CD4-positive, CD25-positive, alpha-beta regulatory T cell (primary cell): ENCODE measurements at regions not wholly inside any gene's neighbourhood (a gene's known extent, or its start where the extent isn't known, plus 50 kb on each side); places are given as distances from the start of the nearest gene placed in this dataset.
"Not testable (repeated sequence)": the region's sequence is repeated elsewhere in the genome, so short reads cannot be mapped to it uniquely, and the experiment has no call there.

ENCODE experiments used
- ATAC-seq, 2 donors: fragments of 150-1000 bp; cut with Tn5 transposase; one replicate each; pipeline ENCODE4 v1.10.0; 2021; ENCODE audit warnings: low read depth in 2 of 2, moderate number of reproducible peaks in 2 of 2, moderate library complexity in 1 of 2
- DNase-seq, 3 donors: peaks; one replicate each; pipeline versions ENCODE4 v3.0.0 to v3.0.0-alpha.2; 2012 to 2022; ENCODE audit warnings: mixed read lengths in 1 of 3
- H3K27ac ChIP-seq: one replicate; pipeline ENCODE4 v1.7.0; 2013; ENCODE audit warnings: mild to moderate bottlenecking, low read length; ENCODE audit not compliant: insufficient read depth, poor library complexity, severe bottlenecking
- H3K27me3 ChIP-seq: one replicate; pipeline ENCODE4 v1.7.0; 2013; ENCODE audit warnings: low read length; ENCODE audit not compliant: control insufficient read depth, insufficient read depth
- H3K36me3 ChIP-seq: one replicate; pipeline ENCODE4 v1.7.0; 2013; ENCODE audit warnings: mild to moderate bottlenecking, low read length, moderate library complexity; ENCODE audit not compliant: control insufficient read depth, insufficient read depth
- H3K4me1 ChIP-seq: 2 replicates; pipeline ENCODE4 v1.7.0; 2013; ENCODE audit warnings: mild to moderate bottlenecking, low read length; ENCODE audit not compliant: insufficient read depth, control insufficient read depth, poor library complexity, severe bottlenecking
- H3K4me3 ChIP-seq: one replicate; pipeline ENCODE4 v1.7.0; 2013; ENCODE audit warnings: low read depth, mild to moderate bottlenecking, low read length, moderate library complexity
- H3K9me3 ChIP-seq, 2 experiments: 1 replicate in 1 of 2; 2 replicates in 1 of 2; pipeline ENCODE4 v1.7.0; 2013; ENCODE audit warnings: low read length in 2 of 2, mild to moderate bottlenecking in 1 of 2, moderate library complexity in 1 of 2; ENCODE audit not compliant: control insufficient read depth in 2 of 2
- H3K27ac Mint-ChIP-seq, 3 donors: one replicate each; pipeline ENCODE4 v1.8.0; 2020 to 2022; ENCODE audit warnings: mild to moderate bottlenecking in 3 of 3, mixed read lengths in 3 of 3, moderate library complexity in 2 of 3
- H3K27me3 Mint-ChIP-seq: one replicate; pipeline ENCODE4 v1.8.0; 2022; ENCODE audit warnings: mild to moderate bottlenecking, mixed read lengths
- H3K36me3 Mint-ChIP-seq: one replicate; pipeline ENCODE4 v1.8.0; 2020; ENCODE audit warnings: mixed read lengths
- H3K4me1 Mint-ChIP-seq, 4 donors: one replicate each; pipeline ENCODE4 v1.8.0; 2020 to 2022; ENCODE audit warnings: mixed read lengths in 4 of 4, mild to moderate bottlenecking in 1 of 4
- H3K4me3 Mint-ChIP-seq, 4 donors: one replicate each; pipeline ENCODE4 v1.8.0; 2020 to 2022; ENCODE audit warnings: mild to moderate bottlenecking in 4 of 4, mixed read lengths in 4 of 4, moderate library complexity in 3 of 4
- H3K9me3 Mint-ChIP-seq, 7 donors: one replicate each; pipeline ENCODE4 v1.8.0; 2020 to 2022; ENCODE audit warnings: mixed read lengths in 7 of 7, mild to moderate bottlenecking in 3 of 7, moderate library complexity in 2 of 7

DNA sequence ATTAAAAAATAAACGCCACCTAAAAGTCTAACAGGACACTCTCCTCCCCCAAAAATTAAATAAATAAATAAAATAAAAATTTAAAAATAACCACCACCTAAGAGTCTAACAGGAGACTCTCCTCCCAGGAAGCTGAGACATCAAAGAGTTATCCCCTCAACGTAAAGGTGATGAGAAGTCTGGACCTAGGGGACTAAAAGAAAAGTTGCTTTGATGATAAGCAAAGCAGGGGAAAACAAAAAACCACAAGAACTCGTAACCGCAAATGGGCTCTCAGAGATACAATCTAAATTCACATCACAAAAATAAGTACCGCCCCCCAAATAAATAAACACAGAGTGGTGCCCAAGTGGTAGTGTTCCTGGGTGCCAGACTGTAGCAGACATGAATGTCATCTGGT is 412.2 kb downstream of the ZFHX3 start:
- H3K27me3 ChIP-seq, result no peaks in the 10 kb centered on the region
- H3K27me3 Mint-ChIP-seq, result no peaks in the 10 kb centered on the region
- H3K4me1 ChIP-seq, result no peaks in the 10 kb centered on the region
- no peaks in the 10 kb centered on the region for H3K36me3 ChIP-seq
- peaks cover 4 to 8% of the 10 kb centered on the region in 2 experiments for H3K9me3 ChIP-seq
- no peak overlapping the region for H3K27ac Mint-ChIP-seq
- H3K4me3 Mint-ChIP-seq, result no peak overlapping the region
- no peak for ATAC-seq
- H3K27ac ChIP-seq, result no peak overlapping the region
- peaks cover 0 to 18% (median 7%) of the 10 kb centered on the region in 7 donors for H3K9me3 Mint-ChIP-seq
- DNase-seq, result no peak
- H3K36me3 Mint-ChIP-seq, result no peaks in the 10 kb centered on the region
- H3K4me3 ChIP-seq, result no peak overlapping the region
- peaks cover 0 to 9% (median 4%) of the 10 kb centered on the region in 4 donors for H3K4me1 Mint-ChIP-seq

DNA sequence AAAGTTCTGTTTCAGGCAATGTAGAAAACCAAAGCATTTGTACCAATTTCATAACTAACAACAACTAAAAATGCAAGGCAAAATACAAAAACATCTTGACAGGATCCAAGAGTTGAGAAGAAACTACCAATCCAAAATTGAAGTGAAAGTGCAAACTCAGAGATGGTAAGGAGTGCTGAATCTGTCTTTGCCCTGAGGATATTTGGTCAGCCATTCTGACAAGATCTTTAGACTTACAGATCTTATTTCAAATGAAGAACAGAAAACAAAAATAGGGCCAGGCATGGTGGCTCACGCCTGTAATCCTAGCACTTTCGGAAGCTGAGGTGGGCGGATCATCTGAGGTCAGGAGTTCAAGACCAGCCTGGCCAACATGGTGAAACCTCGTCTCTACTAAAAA is 412.8 kb downstream of the ZFHX3 start:
- no peak overlapping the region for H3K4me3 ChIP-seq
- no peaks in the 10 kb centered on the region for H3K4me1 ChIP-seq
- no peak overlapping the region for H3K4me3 Mint-ChIP-seq
- no peaks in the 10 kb centered on the region for H3K27me3 ChIP-seq
- no peak overlapping the region for H3K27ac ChIP-seq
- H3K4me1 Mint-ChIP-seq, result peaks cover 0 to 9% (median 4%) of the 10 kb centered on the region in 4 donors
- peaks cover 4 to 8% of the 10 kb centered on the region in 2 experiments for H3K9me3 ChIP-seq
- H3K36me3 ChIP-seq, result no peaks in the 10 kb centered on the region
- ATAC-seq (no peak), DNase-seq (no peak)
- no peaks in the 10 kb centered on the region for H3K27me3 Mint-ChIP-seq
- H3K9me3 Mint-ChIP-seq, result peaks cover 0 to 18% (median 6%) of the 10 kb centered on the region in 7 donors
- no peak overlapping the region for H3K27ac Mint-ChIP-seq
- H3K36me3 Mint-ChIP-seq, result no peaks in the 10 kb centered on the region

- peak overlapping the region in 2 of 4 donors; percentile 33 to 43 for H3K4me3 Mint-ChIP-seq
Measured at GRCh38 chr16:72627182-72627896, 420.6 kb downstream of the ZFHX3 start.

DNA sequence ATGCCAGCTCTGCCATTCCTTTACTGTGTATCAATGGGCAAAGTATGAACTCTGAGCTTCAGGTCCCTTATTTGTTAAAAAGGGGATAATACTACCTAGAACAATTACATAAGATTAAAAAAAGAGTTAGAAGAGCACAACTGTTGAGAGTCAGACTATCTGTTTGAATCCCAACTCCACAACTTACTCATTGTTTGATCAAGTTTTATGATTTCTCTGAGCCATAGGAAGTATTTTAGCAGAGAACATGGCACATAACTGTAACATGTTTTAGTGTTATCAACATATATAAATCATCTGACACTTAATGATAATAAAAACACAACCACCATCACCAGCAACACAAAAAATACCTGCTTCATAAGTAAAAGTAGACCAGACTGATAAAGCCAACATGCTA is 421.3 kb downstream of the ZFHX3 start:
- H3K27me3 Mint-ChIP-seq, result no peaks in the 10 kb centered on the region
- no peak overlapping the region for H3K27ac Mint-ChIP-seq
- no peaks in the 10 kb centered on the region for H3K9me3 ChIP-seq
- no peak overlapping the region for H3K27ac ChIP-seq
- ATAC-seq, result no peak
- no peak overlapping the region for H3K4me3 ChIP-seq
- no peaks in the 10 kb centered on the region for H3K36me3 Mint-ChIP-seq
- H3K9me3 Mint-ChIP-seq, result peaks cover 0 to 10% (median 3%) of the 10 kb centered on the region in 7 donors
- no peaks in the 10 kb centered on the region for H3K36me3 ChIP-seq
- no peaks in the 10 kb centered on the region for H3K27me3 ChIP-seq
- no peaks in the 10 kb centered on the region for H3K4me1 ChIP-seq
- DNase-seq, result no peak
- H3K4me3 Mint-ChIP-seq, result peak overlapping the region in 1 of 4 donors; percentile 33
- peaks cover 0 to 6% (median 0%) of the 10 kb centered on the region in 4 donors for H3K4me1 Mint-ChIP-seq

More at GRCh38 chr16:72627182-72627896, 420.6 kb downstream of the ZFHX3 start:
- H3K9me3 ChIP-seq, H3K27ac Mint-ChIP-seq, H3K27me3 Mint-ChIP-seq, DNase-seq, ATAC-seq, H3K27ac ChIP-seq, H3K36me3 ChIP-seq, H3K4me1 ChIP-seq, H3K4me3 ChIP-seq, H3K4me1 Mint-ChIP-seq, H3K36me3 Mint-ChIP-seq, H3K27me3 ChIP-seq: not testable (repeated sequence)
- H3K9me3 Mint-ChIP-seq, result peaks cover 0 to 10% (median 3%) of the 10 kb centered on the region in 7 donors

- H3K36me3 ChIP-seq, result no peaks in the 10 kb centered on the region
- DNase-seq, result no peak
- H3K27ac Mint-ChIP-seq, result no peak overlapping the region
- no peaks in the 10 kb centered on the region for H3K4me1 ChIP-seq
- peaks cover 0 to 7% (median 0%) of the 10 kb centered on the region in 7 donors for H3K9me3 Mint-ChIP-seq
- peaks cover 0 to 4% (median 0%) of the 10 kb centered on the region in 4 donors for H3K4me1 Mint-ChIP-seq
- H3K27ac ChIP-seq, result no peak overlapping the region
- H3K27me3 Mint-ChIP-seq, result no peaks in the 10 kb centered on the region
- no peak overlapping the region for H3K4me3 Mint-ChIP-seq
- no peak overlapping the region for H3K4me3 ChIP-seq
- no peaks in the 10 kb centered on the region for H3K9me3 ChIP-seq
- H3K27me3 ChIP-seq, result no peaks in the 10 kb centered on the region
- no peaks in the 10 kb centered on the region for H3K36me3 Mint-ChIP-seq
- ATAC-seq, result no peak
Measured at GRCh38 chr16:72621651-72622050, 426.3 kb downstream of the ZFHX3 start.

DNA sequence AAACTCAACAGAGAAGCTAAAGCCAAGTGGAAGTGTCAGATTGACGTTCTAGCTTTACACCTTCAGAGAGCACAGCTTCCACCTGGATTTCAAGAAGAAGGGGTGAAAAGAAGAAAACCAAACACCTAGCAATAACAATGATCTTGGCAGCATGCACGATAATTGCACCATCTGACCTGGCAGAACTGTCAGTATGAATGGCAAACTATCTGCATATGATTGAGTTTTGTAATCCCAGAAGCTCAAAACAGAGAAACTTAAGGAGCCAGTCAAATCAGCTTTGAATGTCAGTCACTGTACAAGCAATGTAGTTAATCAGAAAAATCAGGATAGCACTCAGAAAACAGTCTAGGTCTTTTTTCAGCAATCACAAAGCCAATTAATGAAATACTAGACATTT is 427.1 kb downstream of the ZFHX3 start:
- Histone ChIP-seq H3K4me3 (no peak overlapping the region), H3K27ac (no peak overlapping the region), H3K36me3 (no peaks in the 10 kb centered on the region), H3K9me3 (no peaks in the 10 kb centered on the region), H3K4me1 (no peaks in the 10 kb centered on the region), H3K27me3 (no peaks in the 10 kb centered on the region)
- H3K4me3 Mint-ChIP-seq, result no peak overlapping the region
- no peak for DNase-seq
- H3K27ac Mint-ChIP-seq, result no peak overlapping the region
- no peaks in the 10 kb centered on the region for H3K4me1 Mint-ChIP-seq
- peaks cover 0 to 4% (median 0%) of the 10 kb centered on the region in 7 donors for H3K9me3 Mint-ChIP-seq
- no peaks in the 10 kb centered on the region for H3K27me3 Mint-ChIP-seq
- ATAC-seq, result no peak
- H3K36me3 Mint-ChIP-seq, result no peaks in the 10 kb centered on the region

- no peaks in the 10 kb centered on the region for H3K9me3 ChIP-seq
- no peaks in the 10 kb centered on the region for H3K27me3 ChIP-seq
- no peak overlapping the region for H3K4me3 ChIP-seq
- Mint-ChIP-seq H3K27ac (no peak overlapping the region), H3K4me1 (no peaks in the 10 kb centered on the region), H3K36me3 (no peaks in the 10 kb centered on the region), H3K27me3 (no peaks in the 10 kb centered on the region), H3K9me3 (peaks cover 0 to 7% (median 0%) of the 10 kb centered on the region in 7 donors), H3K4me3 (no peak overlapping the region)
- ATAC-seq (no peak), DNase-seq (no peak)
- H3K4me1 ChIP-seq, result no peaks in the 10 kb centered on the region
- H3K27ac ChIP-seq, result no peak overlapping the region
- H3K36me3 ChIP-seq, result no peaks in the 10 kb centered on the region
Measured at GRCh38 chr16:72620348-72620747, 427.6 kb downstream of the ZFHX3 start.

- H3K27ac ChIP-seq, result no peak overlapping the region
- DNase-seq (no peak), ATAC-seq (no peak)
- no peak overlapping the region for H3K4me3 ChIP-seq
- H3K4me1 ChIP-seq, result no peaks in the 10 kb centered on the region
- H3K36me3 ChIP-seq, result no peaks in the 10 kb centered on the region
- Mint-ChIP-seq H3K27me3 (no peaks in the 10 kb centered on the region), H3K9me3 (peaks cover 0 to 7% (median 0%) of the 10 kb centered on the region in 7 donors), H3K36me3 (no peaks in the 10 kb centered on the region), H3K4me1 (peaks cover 0 to 9% (median 0%) of the 10 kb centered on the region in 4 donors), H3K4me3 (no peak overlapping the region), H3K27ac (no peak overlapping the region)
- H3K9me3 ChIP-seq, result no peaks in the 10 kb centered on the region
- no peaks in the 10 kb centered on the region for H3K27me3 ChIP-seq
Measured at GRCh38 chr16:72615856-72616255, 432.1 kb downstream of the ZFHX3 start.
